Left colon (tissue), 2 donors: ENCODE measurements at regions not wholly inside any gene's neighbourhood (a gene's known extent, or its start where the extent isn't known, plus 50 kb on each side); places are given as distances from the start of the nearest gene placed in this dataset.
"Not testable (repeated sequence)": the region's sequence is repeated elsewhere in the genome, so short reads cannot be mapped to it uniquely, and the experiment has no call there.

ENCODE experiments used
- ATAC-seq: fragments of 200-7000 bp; cut with Tn5 transposase; one replicate; pipeline ENCODE4 v1.9.1; 2020; ENCODE audit warnings: mild to moderate bottlenecking, moderate library complexity
- DNase-seq, 2 donors: peaks; one replicate each; pipeline ENCODE4 v3.0.0-alpha.2; 2020
- intact Hi-C, 2 donors: fragments of 100-400 bp; cut with DNase I in 1 of 2; cut with micrococcal nuclease in 1 of 2; formaldehyde crosslinking; loops; one replicate each; pipeline versions ENCODE4 v1.11.2 to v1.14.0; 2022; cut with DNase I, micrococcal nuclease
- donor health status: DM: no; HTN: no; CAD: no.
- donor health status: DM: yes; HTN: yes; CAD: no.

DNA sequence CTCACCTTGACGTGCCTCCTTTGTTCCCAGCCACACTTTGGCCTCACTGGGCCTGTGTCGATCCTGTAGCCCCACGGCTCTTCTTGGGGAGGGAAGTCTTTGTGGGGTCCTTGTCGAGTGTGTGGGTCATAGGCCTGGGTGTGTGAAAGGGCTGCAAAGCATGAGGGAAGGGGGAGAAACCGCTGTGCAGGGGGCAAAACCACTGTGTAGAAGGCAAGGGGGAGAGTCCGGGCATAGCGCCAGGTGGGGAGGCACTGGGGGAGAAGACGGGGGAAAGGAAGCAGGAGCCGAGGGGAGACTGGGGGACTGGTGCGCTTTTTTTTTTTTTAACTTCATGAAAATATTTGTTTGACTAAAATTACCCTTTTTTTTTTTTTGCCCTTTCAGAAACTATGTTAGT is 65.1 kb upstream of the RASD2 start:
- intact Hi-C loops, result no loop called here
- ATAC-seq (no peak), DNase-seq (no peak)

- DNase-seq (no peak), ATAC-seq (no peak)
- intact Hi-C loops, result no loop called here
These were observed 64.3 kb upstream of the RASD2 start for GRCh38 chr22:35476341-35476740.

DNA sequence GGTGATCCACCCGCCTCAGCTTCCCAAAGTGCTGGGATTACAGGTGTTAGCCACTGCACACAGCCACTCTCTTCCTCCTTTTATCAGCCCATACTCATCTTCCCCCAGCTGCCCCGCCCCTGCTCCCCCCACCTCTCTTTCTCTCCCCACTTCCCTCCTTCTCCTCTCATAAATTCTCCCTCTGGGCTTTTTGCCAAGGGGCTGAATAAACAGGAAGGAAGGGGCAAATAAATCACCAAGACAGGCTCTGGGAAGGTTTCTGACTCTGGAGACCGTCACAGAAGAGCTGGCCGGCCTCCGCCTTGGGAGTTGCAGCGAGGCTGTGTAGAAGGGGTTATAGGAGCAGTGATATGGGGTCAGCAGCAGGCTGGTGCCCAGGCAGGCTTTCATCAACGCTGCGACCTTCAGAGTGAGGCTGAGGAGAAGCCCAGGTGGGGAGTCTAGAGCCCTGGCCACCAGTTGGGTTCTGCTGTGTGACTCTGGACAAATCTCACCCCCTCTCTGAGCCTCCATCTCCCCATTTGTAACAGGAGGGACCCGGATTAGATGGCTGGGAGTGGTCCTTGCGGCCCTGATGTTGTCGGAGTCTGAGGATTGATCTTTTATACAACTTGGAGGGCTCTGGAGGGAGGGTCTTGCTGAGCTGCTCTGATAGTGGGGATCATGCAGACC is 62.6 kb upstream of the RASD2 start:
- DNase-seq (peak; percentile 80 to 86), ATAC-seq (peak; percentile 64)
- intact Hi-C loops, result no loop called here

GRCh38 chr22:35478633-35479107 is 62.0 kb upstream of the RASD2 start:
- intact Hi-C loops, result no loop called here
- DNase-seq, result no peak
- ATAC-seq, result no peak

DNA sequence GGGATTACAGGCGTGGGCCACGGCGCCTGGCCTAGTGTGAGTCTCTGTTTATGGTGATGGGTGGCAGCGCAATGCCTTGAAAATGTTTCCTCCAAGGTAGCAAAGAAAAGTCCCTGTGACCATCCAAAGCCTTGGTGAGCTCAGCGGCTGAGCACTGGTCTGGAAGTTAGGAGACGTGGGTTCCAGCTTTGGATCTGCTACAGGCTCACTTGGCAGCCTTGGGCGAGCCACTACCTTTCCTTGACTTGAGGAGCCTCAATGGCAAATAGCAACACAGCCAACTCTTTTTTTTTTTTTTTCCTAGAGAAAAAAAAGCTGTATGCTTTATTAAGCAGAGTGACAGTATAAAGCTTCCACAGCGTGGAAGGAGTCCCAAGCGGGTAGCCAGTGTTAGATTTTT is 61.3 kb upstream of the RASD2 start:
- intact Hi-C loops, result no loop called here
- ATAC-seq, result no peak
- peak in 1 of 2 donors; percentile 51 for DNase-seq

GRCh38 chr22:35479985-35480550 is 60.6 kb upstream of the RASD2 start:
- intact Hi-C loops, result no loop called here
- DNase-seq (peak; percentile 68 to 81), ATAC-seq (peak; percentile 48)

DNA sequence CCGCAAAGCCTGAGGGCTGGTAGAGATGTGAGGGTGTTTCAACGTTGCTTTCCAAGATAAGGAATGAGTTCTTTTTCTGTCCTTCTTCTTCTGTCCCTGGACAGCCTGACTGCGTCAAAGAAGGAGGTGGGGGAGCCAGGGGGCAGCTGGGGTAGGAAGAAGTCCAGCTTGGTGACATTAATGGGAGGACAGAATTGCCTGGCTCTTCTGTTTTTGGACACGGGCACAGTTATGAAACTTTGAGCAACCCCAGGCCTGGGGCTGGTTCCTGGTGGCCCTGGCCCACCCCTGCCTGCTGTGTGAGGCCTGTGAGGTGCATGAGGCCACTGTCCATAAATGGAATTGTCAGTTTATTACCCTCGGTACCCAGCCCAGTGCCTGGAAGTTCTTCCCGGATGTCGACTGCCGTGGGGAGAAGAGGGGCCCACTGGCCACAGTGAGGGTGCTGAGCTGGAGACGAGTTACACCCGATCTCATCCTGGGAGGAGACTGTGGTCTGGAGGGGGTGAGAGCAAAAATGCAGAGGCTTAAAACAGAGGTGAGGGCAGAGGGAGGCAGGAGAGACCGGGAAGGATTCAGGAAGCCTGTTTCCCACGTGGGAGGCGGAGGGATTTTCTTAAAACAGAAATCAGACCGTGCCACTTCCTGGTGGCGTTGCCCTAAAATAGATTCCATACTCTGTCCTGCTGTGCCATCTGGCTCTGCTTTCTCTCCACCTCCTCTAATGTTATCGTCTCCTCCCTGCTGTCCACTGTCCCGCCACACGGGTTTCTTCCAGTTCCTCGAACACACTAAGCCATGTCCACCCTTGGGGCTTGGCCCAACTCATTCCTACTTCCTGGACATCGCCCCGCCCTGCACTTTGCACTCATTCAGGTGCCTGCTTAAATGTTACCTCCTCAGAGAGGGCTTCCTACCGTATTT is 59.7 kb upstream of the RASD2 start:
- peak; percentile 82 for ATAC-seq
- DNase-seq, result peak; percentile 82 to 87
- intact Hi-C loops, result no loop called here

DNA sequence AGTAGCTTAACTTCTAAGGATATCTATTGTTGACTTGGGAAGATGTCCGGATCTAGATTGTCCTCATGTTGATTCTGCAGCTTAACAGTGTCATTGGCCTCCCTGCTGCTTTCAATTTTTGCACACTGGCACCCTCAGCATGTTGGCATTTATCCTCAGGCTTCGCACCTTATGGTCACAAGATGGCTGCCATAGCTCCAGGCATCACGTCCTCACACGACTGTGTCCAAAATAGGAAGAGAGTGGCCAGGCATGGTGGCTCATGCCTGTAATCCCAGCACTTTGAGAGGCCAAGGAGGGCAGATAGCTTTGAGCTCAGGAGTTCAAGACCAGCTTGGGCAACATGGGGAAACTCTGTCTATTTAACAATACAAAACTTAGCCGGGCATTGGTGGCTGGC is 58.3 kb upstream of the RASD2 start:
- intact Hi-C loops, result no loop called here
- ATAC-seq, result no peak

DNA sequence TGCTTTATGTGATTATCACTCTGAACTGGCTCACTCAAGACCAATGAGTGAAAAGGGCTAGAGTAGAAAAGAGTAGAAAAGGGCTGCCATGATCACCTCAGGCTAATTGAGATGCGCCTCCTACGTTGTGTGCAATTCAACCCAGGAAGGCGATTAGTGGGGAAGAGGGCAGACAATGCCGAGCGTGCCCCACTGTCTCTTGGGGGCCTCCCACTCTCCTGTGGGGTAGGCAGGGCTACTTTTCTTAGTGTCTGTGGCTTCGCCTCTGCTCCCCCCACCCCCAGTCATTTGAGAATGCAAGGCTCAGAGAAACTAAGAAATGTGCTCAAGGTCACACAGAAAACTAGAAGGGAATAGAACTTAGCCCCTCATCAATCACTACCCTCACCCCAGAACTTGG is 57.7 kb upstream of the RASD2 start:
- no peak for DNase-seq
- no peak for ATAC-seq

More for the DNA sequence above, 58.3 kb upstream of the RASD2 start:
- DNase-seq, result no peak

DNA sequence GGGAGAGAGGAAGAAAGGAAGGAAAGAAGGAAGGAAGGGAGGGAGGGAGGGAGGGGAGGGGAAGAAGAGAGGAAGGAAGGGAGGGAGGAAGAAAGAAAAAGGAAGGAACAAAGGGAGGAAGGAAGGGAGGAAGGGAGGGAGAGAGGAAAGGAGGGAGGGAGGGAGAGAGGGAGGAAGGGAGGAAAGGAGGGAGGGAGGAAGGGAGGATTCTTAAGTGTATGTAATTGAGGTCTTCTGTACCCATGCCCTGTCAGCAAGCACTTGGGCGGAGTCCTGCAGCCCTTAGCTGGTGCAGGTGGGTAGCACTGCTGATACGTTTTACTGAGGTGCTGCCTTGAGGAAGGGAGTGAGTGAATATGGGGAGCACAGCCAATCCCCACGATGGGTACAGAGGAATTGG is 56.9 kb upstream of the RASD2 start:
- no peak for ATAC-seq
- intact Hi-C loops, result no loop called here
- DNase-seq, result no peak

More for the DNA sequence above, 57.7 kb upstream of the RASD2 start:
- intact Hi-C loops, result no loop called here

- intact Hi-C loops, result no loop called here
- no peak for ATAC-seq
- no peak for DNase-seq
These were observed 55.7 kb upstream of the RASD2 start for GRCh38 chr22:35484651-35485556.

- DNase-seq (no peak), ATAC-seq (no peak)
- intact Hi-C loops, result no loop called here
These were observed 54.5 kb upstream of the RASD2 start for GRCh38 chr22:35486116-35486631.

DNA sequence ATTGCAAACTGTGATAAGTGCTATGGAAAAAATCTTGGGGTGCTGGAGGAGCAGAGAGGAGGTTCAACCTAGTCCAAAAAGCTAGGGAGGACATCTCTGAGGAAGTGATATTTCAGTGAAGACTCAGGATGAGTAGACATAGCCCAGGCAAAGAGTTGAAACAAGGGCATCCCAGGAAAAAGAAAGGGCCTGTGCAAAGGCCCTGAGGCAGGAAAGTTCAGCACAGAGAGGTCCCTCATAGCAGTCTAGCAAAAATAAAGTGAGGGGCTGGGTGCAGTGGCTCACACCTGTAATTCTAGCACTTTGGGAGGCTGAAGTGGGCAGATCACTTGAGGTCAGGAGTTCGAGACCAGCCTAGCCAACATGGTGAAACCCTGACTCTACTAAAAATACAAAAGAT is 53.0 kb upstream of the RASD2 start:
- DNase-seq, intact Hi-C loops, ATAC-seq: not testable (repeated sequence)

- peak in 1 of 2 donors; percentile 28 for DNase-seq
- intact Hi-C loops, result no loop called here
- peak; percentile 73 for ATAC-seq
These were observed 52.1 kb upstream of the RASD2 start for GRCh38 chr22:35488513-35488912.

DNA sequence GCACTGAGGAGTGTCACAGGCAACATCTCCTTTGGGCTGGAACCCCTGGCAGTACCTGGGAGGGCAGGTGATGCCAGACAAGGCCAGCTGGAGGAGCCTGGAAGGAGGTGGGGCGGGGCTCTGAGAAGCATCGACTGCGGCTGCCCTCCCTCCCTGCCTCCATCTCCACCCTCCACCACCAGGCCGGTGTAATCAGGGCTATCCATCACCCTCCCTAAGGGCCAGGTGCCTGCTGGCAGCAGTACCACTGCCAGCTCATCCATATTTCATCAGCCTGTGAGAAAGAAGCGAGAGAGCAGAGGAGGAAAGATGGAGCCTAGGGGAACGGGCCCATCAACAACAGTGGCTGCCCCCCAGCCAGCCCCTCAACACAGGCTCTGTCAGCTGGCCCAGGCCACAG is 51.4 kb upstream of the RASD2 start:
- intact Hi-C loops, result no loop called here
- ATAC-seq, result peak; percentile 49

More for the DNA sequence above, 51.4 kb upstream of the RASD2 start:
- DNase-seq, result no peak
